GM19238 (cell line): ENCODE measurements at regions not wholly inside any gene's neighbourhood (a gene's known extent, or its start where the extent isn't known, plus 50 kb on each side); places are given as distances from the start of the nearest gene placed in this dataset.
A peak's percentile ranks its signal among the peaks of the same experiment; 100 is the strongest.
"Not testable (repeated sequence)": the region's sequence is repeated elsewhere in the genome, so short reads cannot be mapped to it uniquely, and the experiment has no call there.

Source experiments
- DNase-seq: peaks from one replicate; pipeline ENCODE4 v3.0.0; 2011; ENCODE audit warnings: low spot score; ENCODE audit not compliant: insufficient read length

DNA sequence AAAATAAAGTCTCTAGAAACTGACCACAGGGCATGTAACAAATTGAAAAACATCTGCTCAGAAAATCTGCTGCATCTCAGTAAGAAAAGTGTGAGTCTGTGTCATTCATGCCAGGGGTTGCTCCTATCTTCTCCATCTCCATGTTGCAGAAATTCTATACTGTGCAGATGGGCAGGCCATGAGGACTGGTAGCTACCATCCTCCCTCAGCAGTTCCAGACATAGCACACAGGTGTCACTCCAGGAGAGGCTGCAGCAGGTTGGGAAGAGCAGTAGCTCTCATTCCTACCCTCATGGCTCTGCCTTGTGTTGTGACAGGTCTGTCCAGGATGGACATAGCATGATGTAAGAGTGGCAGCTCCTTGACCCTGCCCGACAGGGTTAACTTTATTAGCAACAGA lies 173.4 kb downstream of the NDUFS4 start:
- DNase-seq, result no peak

DNA sequence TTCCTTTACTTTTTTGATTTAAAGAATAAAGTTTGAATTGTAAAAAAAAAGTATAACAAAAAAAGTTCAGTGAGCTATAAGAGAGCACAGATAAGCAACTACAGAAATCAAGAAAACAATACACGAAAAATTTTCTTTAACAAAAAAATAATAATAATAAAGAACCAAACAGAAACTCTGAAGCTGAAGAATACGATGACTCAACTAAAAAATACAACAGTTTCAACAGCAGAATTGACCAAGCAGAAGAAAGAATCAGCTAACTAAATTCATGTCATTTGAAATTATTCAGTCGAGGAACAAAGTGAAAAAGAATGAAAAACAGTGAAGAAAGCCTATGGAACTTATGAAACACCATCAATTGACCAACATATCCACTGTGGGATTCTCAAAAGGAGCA lies 177.7 kb downstream of the NDUFS4 start:
- no peak for DNase-seq

- DNase-seq, result no peak
Measured at GRCh38 chr5:53739111-53739510, 178.7 kb downstream of the NDUFS4 start.

DNA sequence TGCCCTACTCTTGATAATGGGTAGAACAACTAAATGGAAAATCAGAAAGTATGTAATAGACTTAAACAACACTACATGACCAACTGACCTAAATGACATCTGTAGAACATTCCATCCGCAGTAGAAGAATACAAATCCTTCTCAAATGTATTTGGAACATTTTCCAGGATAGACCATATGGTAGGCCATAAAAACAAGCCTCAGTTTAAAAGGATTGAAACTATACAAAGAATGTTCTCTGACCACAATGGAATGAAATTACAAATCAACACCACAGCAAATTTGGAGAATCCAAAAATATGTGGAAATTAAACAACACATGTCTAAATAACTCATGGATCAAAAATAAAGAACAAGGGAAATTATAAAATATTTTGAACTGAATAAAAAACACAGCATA lies 189.2 kb downstream of the NDUFS4 start:
- DNase-seq, result no peak

DNA sequence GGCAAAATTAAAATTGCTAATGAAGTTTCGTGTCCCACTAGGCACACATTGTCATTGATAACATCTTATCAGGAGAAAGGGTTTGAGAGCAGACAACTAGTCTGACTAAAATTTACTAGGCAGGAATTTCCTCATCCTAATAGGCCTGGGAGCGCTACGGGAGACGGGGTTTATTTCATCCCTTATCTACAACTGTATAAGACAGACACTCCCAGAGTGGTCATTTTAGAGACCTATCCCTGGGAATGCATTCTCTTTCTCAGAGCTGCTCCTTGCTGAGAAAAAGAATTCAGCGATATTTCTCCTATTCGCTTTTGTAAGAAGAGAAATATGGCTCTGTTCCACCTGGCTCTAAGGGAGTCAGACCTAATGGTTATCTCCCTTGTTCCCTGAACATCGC lies 191.8 kb downstream of the NDUFS4 start:
- DNase-seq, result not testable (repeated sequence)

- no peak for DNase-seq
Measured at GRCh38 chr5:53766673-53767072, 206.2 kb downstream of the NDUFS4 start.

GRCh38 chr5:53777864-53778618 lies 217.6 kb downstream of the NDUFS4 start:
- no peak for DNase-seq

GRCh38 chr5:53779541-53779981 lies 219.1 kb downstream of the NDUFS4 start:
- DNase-seq, result no peak

- no peak for DNase-seq
Measured at GRCh38 chr5:53782620-53783019, 222.2 kb downstream of the NDUFS4 start.

DNA sequence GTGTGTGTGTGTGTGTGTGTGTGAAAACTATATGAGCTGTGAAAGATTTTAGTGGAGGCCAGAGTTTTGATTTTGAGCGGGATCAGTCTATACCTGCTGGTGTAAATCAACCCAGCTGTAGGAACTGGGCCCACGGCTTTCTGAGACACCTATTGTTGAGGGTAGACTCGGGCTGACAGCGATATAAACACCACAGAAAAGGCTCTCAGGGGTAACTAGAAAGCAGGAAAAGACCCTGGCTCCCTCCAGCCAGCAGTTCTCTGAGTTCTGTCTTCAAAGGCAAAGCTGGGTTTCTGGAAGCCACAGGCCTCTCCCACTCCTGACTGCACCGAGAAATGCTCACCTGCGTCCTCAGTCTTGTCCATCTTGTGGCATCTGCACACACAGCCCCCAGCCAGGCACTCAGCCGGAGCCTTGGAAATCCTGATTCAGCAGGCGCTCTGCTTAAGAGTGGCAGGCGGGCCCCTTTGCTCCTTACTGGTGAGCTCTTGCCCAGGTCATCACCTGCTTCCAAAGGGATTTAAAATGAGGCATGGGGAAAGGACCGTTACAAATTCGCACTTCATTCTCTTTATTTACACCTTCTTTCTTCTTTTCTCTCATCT lies 223.3 kb downstream of the NDUFS4 start:
- DNase-seq, result no peak

DNA sequence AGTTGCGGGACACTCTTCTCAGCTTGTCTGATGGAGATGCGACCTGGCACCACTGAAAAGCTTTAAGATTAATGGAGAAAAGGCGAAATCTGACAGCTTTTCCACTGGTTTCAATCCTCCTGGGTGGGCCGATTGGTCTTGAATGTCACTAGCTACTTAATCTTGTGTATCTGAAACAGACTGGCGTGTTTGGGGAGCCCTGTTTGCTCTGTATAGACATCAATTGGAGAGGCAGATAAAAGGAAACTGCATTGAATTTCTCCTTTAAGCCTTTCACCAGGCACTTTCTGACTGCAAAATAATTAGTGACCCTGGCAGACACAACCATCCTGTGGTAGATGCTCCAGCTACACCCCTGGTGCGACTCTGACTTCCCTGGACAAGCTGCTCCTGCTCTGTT lies 224.2 kb downstream of the NDUFS4 start:
- DNase-seq, result no peak

GRCh38 chr5:53785924-53786323 lies 225.5 kb downstream of the NDUFS4 start:
- DNase-seq, result no peak

GRCh38 chr5:53790026-53790425 lies 229.6 kb downstream of the NDUFS4 start:
- no peak for DNase-seq

GRCh38 chr5:53792338-53792737 lies 231.9 kb downstream of the NDUFS4 start:
- DNase-seq, result no peak

GRCh38 chr5:53799644-53800043 lies 239.2 kb downstream of the NDUFS4 start:
- DNase-seq, result not testable (repeated sequence)

- not testable (repeated sequence) for DNase-seq
Measured at GRCh38 chr5:53808392-53808791, 248.0 kb downstream of the NDUFS4 start.

GRCh38 chr5:53814819-53815218 lies 254.4 kb downstream of the NDUFS4 start:
- no peak for DNase-seq

DNA sequence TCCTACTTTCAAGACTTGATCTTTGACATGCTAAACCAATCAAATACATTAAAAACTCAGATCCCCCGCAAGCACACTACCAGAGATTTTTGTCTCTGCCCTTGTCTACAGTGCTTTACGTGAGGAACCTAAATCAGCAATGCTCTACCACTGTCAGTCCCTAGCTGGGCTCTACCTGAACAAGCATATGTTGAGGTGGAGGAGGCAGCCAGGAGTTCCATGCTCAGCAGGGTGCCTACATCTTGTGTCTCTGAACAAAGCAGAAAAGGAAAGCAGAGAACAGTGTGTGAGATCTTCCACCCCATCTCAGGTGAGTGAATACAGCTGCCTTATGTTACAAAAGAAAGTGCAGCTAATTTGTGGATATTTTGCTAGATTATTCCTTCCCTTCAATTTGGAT lies 255.0 kb downstream of the NDUFS4 start:
- DNase-seq, result no peak

GRCh38 chr5:53817183-53817582 lies 256.7 kb downstream of the NDUFS4 start:
- DNase-seq, result no peak

DNA sequence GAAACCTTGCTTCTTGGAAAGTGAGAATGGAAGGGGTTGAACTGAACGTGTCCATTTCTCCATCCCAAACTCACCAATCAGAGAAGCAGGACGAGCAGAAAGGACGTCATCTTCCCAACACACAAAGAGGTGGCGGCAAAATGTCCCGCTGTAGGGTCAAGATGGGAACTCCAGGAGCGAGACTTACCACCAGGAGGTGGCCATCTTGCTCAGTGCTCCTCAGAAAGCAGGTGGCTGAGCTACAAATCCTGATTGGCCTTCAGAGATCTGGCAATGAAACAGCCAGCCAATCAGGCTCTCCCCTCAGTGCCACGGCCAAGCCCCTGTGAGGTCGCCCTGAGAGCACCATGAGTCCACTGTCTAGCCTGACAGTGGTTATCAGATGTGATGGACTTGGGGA lies 259.0 kb downstream of the NDUFS4 start:
- DNase-seq, result no peak

- no peak for DNase-seq
Measured at GRCh38 chr5:53820119-53820801, 259.8 kb downstream of the NDUFS4 start.

DNA sequence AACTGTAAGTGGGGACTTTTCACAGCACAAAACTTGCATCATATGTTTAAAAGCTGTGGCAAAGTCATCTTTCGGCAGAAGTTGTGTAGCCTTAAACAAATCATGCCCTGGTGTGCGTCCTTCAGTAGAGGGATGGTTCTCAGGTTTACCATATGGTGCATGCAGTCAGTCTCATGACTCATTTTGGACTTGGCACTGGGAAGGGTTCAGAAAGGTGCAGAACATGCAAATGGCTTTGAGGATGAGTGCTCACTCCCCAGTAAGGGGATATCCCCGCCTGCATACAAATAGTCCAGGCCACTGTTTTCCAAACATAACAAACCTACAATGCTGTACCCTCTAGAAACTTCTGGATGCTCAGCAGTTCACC lies 260.3 kb downstream of the NDUFS4 start:
- peak; percentile 4 for DNase-seq

DNA sequence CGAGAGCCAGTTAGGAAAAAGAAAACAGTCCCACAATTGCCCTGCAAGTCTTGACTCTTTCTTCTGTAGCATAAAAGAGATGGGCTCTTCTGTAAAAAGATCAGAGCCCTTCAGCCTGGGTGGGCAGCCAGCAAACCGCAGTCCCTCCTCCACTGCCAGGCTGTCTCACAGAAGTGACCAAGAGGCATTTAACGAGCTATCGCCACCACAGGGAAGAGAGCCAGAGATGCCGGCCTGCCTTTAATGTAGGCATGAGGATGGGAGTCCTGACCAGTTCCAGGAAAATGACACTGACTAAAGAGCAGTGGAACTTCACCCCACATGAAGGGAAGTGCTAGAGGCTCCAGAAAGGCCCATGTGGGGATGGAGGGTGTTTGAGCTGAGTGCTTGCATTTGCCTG lies 264.6 kb downstream of the NDUFS4 start:
- no peak for DNase-seq
